ENCODE measurements at regions not wholly inside any gene's neighbourhood (a gene's known extent, or its start where the extent isn't known, plus 50 kb on each side); places are given as distances from the start of the nearest gene placed in this dataset.
"Not testable (repeated sequence)": the region's sequence is repeated elsewhere in the genome, so short reads cannot be mapped to it uniquely, and the experiment has no call there.

DNA sequence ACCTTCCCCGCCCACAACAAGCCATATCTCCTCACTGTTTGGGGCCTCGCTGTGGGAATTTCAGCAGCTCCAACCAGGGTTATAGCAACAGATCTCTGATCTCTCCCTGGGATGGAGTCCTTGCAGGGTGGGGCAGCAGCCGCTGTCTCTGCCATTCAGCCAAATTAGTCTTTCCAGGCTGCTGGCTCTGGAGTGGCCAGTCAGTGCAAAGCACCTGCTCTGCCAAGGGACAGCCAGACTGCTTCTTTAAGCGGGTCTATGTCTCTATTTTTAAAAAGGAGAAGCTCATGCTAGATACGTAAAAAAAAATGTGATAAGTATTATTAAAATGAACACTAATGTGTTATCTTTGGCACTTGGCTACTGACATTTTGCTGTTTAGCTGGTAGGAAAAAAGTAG lies 380.2 kb downstream of the CDH10 start:
- no peak for DNase-seq (ENCODE audit: low read depth in 2 of 2)

DNA sequence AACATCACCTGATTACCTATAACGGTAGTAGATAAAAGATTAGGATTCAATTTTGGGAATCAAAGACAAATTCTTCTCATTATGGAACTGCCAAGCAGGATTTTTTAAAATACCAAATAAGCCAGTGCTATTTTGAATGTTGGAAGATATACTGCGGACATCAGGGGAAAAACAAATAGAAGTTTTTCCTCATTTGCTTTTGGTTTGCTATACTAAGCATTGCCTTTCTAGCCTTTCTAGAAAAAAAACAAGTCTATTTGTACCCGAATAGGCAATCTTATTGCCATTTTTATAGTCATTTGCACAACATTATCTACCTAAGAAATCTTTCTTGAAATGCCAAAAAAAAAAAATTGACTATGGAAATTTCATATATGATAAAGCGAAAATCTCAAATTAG lies 379.5 kb downstream of the CDH10 start:
- DNase-seq (ENCODE audit: low read depth in 2 of 2) = no peak

DNA sequence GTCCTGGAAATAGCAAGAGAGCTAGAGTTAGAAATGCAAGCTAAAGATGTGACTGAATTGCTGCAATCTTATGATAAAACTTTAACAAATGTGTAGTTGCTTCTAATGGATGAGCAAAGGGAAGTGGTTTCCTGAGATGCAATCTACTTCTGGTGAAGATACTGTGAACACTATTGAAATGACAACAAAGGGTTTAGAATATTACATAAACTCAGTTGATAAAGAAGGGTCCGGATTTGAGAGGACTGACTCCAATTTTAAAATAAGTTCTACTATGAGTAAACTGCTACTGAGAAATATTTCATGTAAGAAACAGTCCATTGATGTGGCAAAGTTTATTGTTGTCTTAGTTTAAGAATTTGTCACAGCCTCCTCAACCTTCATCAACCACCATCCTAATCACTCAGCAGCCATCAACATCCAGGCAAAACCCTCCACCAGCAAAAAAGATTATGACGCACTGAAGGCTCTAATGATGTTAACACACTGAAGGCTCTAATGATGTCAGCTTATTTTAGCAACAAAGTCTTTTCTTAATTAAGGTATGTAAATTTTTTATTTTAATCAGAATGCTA lies 376.2 kb downstream of the CDH10 start:
- DNase-seq (ENCODE audit: low read depth in 2 of 2) = no peak

DNA sequence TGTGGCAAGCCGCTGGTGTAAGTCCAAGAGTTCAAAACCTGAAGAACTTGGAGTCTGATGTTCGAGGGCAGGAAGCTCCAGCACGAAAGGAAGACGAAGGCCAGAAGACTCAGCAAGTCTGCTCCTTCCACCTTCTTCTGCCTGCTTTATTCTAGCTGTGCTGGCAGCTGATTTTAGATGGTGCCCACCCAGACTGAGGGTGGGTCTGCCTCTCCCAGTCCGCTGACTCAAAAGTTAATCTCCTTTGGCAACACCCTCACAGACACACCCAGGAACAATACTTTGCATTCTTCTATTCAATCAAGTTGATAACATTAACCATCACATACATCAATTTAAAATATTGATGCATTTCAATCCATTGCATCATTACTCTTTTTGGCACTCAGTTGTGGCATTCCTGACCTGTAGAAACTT lies 373.1 kb downstream of the CDH10 start:
- DNase-seq (ENCODE audit: low read depth in 2 of 2) = not testable (repeated sequence)

DNA sequence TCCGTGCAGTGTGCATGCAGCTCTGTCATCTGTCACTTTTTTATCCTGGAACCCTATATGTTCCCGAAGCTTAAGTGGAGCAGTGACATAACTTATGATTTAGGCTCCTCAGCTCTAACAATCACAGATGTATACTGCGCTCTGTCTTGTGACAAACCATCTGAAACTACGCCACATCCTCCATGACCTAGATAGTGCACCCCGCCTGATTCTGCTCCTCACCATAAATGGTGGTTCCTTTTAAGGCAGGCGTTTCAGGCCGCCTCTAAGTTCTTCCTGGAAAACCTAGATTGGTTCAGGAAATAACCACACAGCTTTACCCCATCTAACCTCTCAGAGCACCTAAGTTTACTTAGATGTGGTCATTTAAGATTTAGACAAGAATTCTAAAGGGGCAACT lies 372.0 kb downstream of the CDH10 start:
- DNase-seq (ENCODE audit: low read depth in 2 of 2) = no peak

DNA sequence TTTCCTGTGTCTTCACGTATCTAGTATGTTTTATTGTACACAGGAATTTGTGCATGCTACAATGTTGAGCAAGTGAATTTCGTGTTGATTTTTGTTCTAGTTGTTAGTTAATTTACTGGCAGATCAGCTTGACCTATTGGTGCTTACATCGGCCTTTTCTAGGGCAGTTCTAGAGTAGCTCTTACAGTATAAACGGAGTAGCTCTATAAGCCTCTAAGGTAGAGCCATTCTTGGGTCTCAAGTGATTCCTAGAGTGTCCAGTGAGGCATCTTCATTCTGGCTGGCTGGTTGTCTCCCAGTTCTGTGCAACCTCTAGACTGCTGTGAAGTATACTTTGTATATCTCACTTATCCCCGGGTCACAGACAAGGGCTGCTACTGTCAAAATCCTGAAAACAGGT lies 364.6 kb downstream of the CDH10 start:
- DNase-seq (ENCODE audit: low read depth in 2 of 2) = no peak

DNA sequence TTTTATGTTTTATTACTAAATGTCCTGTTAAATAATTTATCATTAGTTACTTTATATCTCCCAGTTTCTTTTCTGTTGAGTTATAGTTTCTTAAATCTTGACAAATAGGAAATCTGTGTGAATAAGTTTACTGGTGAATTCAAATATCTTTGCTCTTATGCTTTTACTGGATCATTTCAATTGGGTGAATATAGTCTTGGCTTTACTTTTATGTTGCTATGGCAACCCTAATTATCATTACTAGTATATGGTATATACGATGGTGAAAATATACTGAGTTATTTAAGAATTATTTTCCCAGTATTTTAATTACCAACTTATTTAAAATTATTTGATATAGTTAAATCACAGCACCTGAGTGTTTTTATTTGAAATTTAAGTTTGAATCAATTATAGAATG lies 363.0 kb downstream of the CDH10 start:
- no peak for DNase-seq (ENCODE audit: low read depth in 2 of 2)

DNA sequence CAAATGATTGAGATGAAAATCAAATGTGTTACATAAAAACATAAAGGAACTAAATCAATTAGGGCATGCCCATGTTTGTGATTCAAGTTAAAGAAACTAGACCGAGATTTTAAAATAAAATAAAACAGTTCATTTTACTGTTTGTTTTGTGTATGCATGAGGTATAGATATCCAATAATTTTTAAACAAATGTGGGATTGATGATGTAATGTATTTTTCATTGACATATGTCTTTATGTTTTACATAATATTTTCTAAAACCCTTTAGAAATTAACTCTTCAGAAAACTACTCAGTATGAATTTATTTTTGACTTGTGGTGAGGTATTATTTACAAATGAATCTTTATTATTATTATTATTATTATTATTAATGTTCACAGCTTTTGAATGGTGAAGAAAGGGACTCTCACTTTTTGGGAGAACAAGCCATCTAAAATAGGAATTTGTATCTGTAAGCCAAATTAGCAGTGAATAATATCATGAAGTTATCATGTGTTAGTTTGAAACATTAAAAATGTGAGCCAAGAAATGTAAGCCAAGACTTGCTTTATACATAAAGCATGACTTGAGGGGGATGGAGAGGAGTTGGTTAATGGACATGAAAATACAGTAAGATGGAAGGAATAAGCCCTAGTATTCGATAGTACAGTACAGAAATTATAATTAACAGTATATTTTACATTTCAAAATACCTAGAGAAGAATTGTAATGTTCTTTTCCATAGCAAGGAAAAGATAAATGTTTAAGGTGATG lies 355.0 kb downstream of the CDH10 start:
- DNase-seq (ENCODE audit: low read depth in 2 of 2) = no peak

DNA sequence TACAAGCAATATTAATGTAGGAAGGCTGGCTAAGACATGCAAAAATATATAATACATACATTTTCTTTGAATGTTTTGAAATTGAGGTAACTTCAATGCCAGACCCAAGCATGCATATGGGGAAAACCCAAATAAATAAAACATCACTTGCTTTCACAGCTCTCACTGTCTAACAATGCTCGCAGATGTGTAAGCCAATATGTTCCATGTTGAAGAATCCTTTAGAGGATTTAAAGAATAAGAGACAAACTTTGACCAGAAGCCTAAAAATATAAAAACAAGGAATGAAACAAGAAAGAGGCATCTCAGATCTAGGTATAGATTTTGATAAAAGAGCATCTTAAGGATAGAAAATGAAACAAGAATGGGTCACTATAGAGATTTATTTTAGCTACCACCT lies 354.2 kb downstream of the CDH10 start:
- no peak for DNase-seq (ENCODE audit: low read depth in 2 of 2)

DNA sequence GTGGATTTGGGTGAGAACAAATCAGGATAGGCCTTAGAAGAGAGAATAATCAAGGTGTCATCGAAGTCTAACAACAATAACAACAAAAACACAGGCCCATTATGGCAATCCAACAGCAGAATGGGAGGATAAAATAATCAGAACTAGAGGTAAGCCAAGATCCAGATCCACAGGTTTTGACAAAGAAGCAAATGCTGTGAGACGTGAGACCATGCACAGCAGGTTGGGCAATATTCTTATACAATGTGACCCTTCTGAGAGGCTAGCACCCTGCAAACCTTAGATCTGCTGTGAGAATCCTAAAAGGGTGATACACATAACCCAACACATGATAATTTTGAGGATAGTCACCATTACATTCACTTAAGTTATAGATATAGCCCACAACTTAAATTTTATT lies 352.9 kb downstream of the CDH10 start:
- DNase-seq (ENCODE audit: low read depth in 2 of 2) = no peak

DNA sequence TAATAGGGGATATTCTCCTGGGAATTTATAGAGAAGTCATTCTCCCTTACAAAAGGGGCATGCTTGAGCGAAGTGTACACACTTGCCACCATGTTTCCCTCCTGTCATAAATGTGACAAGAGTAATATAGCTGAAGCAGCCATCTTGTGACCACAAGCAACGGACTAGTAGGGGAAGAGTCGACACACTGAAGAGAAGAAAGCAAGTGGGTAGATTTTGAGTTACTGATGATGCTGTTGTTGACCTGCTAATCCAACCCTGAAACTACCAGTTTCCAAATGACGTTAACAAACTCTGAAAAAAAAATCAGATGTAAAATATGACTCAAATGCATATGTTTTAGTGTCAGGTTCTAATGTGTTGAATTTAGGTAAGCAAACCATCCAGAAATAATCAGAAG lies 350.4 kb downstream of the CDH10 start:
- DNase-seq (ENCODE audit: low read depth in 2 of 2) = no peak

DNA sequence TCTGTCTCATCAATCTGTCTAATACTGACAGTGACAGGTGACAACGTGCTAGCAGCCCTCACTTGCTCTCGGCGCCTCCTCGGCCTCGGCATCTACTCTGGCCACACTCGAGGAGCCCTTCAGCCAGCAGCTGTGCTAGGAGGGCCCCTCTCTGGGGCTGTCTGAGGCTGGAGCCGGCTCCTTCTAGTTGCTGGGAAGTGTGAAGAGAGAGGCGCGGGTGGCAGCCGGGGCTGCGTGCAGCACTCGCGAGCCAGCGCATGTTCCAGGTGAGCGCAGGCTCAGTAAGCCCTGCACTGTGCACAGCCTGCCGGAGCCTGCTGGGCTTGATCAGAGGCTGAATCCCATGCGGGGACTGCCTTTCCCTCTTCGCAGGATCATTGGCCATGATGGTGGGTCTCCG lies 330.7 kb downstream of the CDH10 start:
- DNase-seq (ENCODE audit: low read depth in 2 of 2) = no peak

DNA sequence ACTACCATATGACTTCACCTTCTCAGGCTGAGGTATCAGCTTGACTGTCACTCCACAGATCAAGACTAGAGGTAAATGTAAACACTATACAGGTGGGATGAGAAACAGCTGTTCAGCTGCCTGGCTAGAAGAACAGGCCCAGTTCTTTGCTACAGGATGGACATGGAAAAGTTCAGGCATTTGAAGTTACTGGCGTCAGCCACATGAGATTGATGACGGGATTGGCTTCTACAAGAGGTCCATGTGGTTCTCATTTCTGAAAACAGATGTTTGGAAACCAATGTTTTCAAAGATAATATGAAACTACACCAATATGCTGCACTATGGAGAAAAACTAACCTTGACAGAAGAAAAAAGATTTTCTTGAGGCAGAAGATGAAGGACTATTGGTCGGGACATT lies 324.1 kb downstream of the CDH10 start:
- DNase-seq (ENCODE audit: low read depth in 2 of 2) = no peak

DNA sequence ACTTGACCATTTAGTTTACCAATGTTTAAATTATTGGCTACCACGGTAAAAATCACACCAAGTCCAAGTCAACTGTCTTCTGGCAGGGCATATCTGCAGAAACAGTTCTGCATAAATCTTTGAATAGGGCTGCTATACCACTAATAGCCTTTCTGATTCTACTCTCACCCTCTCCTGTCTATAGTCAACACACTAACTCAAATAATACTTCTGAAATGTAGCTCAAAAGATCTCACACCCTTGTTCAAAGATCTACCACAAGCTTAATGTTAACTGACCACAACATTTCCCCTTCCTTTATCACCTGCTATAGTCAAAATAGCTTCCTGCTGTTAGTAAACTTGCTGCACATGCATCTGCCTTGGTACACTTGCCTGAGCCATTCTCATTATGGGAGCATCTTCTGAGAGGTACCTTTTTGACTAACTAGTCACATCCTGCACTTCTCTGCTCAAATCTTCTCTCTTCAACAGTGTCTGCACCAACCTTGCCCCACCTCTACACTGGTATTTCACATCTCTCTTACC lies 319.4 kb downstream of the CDH10 start:
- DNase-seq (ENCODE audit: low read depth in 2 of 2) = no peak

DNA sequence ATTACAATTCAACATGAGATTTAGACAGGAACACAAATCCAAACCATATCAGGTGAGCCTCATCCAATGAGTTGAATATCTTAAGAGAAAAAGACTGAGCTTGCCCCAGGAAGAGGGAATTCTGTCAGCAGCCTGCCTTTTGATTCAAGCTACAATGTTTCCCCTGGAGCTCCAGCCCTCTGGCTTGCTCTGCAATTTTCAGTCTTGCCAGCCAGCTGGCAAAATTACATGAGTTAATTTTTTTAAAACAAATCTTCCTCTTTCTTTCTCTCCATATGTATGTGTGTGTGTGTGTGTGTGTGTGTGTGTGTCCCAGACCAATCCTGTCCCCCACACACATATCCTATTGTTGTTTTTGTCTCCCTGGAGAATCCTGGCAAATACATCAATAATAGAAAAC lies 313.2 kb downstream of the CDH10 start:
- DNase-seq (ENCODE audit: low read depth in 2 of 2) = no peak

DNA sequence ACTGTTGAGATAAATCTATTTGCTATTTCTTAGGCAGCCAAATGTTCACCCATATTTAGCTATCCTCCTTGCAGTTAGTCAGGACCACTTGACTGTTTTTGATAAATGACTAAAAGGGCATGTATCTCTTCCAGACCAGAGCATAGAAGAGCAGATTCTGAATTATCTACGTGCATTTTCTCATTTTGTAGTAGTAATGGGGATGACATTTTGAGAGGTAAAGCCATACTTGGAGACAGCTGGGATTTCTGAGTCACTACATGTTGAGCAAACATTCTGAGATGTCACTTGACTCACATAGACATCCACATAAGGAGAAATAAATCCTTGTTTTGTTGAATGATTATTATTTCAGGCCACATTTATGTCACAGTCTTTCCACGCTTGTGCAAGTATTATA lies 297.6 kb downstream of the CDH10 start:
- no peak for DNase-seq (ENCODE audit: low read depth in 2 of 2)

DNA sequence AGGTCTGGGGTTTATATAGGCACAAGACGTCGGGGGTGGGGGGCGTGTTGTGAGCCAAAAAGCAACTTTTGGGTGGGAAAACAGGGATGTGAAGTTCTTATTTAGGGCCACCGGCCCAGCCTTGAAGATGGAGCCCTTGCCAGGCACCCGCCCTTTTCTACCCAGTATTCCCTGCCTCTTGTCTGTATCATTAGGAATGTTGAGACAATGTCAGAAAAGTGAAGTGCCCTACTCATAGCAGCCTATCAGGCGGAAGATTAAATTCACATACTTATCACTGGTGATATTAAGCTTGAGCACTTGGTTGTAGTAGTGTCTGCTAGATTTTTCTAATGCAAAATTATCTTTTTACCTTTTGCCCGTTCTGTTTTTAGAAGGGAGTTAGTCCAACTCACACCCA lies 293.5 kb downstream of the CDH10 start:
- no peak for DNase-seq (ENCODE audit: low read depth in 2 of 2)

DNA sequence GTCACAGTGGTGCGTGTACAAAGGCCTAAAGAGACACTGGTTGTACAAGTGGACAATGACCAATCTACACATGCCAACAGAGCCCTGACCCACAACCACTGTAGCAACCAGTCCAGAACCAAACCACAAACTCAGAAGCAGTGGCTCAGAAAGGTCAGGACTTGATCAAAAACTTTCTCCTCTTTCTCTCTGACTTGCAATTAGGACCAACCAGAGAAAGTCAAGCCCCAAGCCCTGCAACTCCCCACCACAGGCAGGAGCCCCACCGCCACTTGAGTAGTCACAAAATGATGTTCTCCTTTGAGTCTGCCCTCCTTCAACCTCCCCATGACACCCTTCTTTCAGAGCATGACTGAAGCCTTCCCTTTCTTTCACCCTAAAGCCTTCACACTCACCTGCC lies 291.8 kb downstream of the CDH10 start:
- no peak for DNase-seq (ENCODE audit: low read depth in 2 of 2)

DNA sequence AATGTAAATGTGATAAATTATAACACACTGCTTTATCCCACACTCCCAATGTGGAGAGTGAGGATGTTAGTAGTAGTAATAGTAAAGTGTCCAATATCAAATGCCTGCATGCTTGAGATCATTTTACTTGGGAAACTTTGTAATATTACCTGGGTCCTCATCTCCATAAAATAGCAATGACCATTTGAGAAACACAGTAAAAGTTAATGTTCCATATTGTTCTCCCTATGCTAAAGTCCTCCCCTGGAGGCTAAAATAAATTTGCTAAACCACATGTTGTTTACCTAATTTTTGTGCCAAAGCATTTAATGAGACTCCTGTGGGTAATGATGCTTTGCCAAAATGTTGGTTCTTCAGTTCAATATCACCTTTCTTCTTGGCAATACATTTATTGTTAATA lies 291.2 kb downstream of the CDH10 start:
- DNase-seq (ENCODE audit: low read depth in 2 of 2) = no peak

DNA sequence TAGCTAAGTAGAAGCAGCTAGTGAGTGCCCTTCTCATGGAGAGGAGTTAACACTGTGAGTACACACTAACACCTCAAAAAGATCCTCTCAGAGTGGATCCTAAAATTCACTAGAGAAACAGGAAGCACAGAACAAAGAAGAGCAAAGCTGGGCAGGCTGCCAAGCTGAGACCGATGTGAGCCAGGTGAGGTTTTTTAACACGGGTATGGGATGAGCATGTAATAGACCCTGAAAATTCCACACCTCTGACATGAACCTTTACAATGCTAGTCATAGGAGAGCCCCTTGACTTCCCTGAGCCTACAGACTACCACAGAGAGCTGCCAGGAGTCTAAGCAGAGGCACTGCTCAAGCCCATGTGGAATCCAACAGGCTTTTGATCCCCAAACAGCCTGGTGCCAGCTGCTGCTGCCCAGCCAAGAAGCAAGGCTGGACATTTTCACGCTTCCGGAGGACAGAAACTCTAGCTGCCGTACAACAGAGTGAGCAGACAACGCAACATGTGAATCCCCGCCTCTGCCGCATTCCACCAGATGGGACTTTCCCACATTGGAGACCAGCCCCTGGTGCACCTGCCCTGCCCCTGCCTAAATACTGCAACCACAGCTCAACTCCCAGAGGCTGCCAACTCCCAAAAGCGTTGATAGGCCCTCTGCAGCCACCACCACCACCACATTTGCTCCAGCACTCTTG lies 280.8 kb downstream of the CDH10 start:
- DNase-seq (ENCODE audit: low read depth in 2 of 2) = no peak

DNA sequence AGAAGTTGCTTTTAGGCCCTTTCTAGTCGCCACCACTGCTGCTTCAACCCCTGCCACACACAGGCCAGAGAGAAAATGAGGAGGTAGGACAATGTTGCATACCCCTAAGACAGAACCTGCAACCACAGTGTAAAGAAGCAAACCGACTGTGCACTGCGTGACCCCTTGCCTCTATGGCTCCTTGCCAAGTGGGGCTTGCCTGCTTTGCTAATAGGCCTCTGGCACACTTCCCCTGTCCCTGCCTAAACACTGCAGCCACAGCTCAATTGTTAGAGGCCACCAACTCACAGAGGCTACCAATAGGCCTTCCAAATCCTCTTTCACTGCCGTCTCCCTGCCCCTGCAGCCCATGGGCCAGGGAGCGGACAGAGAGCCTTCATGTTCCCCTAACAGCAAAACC lies 280.1 kb downstream of the CDH10 start:
- DNase-seq (ENCODE audit: low read depth in 2 of 2) = no peak

DNA sequence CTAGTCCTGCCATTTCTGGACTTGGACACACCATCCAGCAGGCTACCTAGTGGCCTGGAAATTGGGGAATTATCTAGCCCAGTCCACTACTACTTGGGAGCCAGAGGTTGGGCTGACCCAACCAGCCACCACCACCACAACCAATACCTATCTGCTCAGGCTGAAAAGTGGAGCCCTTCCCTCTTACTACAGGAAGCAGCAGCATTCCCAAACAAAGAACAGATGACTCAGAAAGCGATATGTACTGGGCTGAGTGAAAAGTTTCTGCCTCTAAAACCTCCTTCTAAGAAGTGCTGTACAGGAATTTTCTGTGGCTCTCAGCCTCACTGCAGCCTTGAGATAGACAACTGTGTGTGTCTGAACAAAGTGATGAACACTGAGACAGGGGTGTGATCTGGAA lies 279.4 kb downstream of the CDH10 start:
- no peak for DNase-seq (ENCODE audit: low read depth in 2 of 2)

DNA sequence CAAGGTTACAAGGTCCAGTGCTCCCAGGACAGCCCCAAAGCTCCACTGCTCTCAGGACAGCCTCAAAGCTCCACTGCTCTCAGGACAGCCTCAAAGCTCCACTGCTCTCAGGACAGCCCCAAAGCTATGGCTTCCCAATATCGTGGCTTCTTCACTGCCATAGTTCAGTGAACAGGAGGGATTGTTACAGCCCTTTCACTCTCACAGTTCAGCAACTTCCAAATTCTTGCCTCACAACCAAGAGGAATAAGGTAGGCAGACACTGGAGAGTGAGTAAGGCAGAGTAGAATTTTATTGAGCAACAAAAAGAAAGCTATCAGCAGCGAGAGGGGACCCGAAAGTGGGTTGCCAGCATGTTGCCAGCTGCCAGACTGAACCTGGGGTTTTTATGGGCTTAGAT lies 277.6 kb downstream of the CDH10 start:
- no peak for DNase-seq (ENCODE audit: low read depth in 2 of 2)

Measured in fibroblast of skin of left biceps (primary cell).